H1 (cell line): ENCODE measurements at regions not wholly inside any gene's neighbourhood (a gene's known extent, or its start where the extent isn't known, plus 50 kb on each side); places are given as distances from the start of the nearest gene placed in this dataset.

Source experiments
- ATF2 ChIP-seq: IDR thresholded peaks from 2 replicates; pipeline ENCODE4 v1.6.1; 2012; ENCODE audit warnings: low read length, inconsistent platforms
- BACH1 ChIP-seq: IDR thresholded peaks from 2 replicates; pipeline ENCODE4 v1.6.1; 2012; ENCODE audit warnings: low read length, improper control_type of control experiment
- CHD1 ChIP-seq: IDR thresholded peaks from 2 replicates; pipeline ENCODE4 v1.6.1; 2012; ENCODE audit warnings: low read depth, low read length, improper control_type of control experiment
- CHD7 ChIP-seq: fragments of 300-600 bp; sonication (generic); IDR thresholded peaks from 2 replicates; pipeline ENCODE4 v1.7.1; 2012; ENCODE audit warnings: low read length, moderate library complexity, mild to moderate bottlenecking, inconsistent platforms; ENCODE audit not compliant: insufficient replicate concordance
- NANOG ChIP-seq: IDR thresholded peaks from 2 replicates; pipeline ENCODE4 v1.6.1; 2011; ENCODE audit warnings: low read length, low read depth, mild to moderate bottlenecking, inconsistent platforms; ENCODE audit not compliant: insufficient read depth, poor library complexity, severe bottlenecking
- POLR2A ChIP-seq, 2 experiments: IDR thresholded peaks; 1 replicate in 1 of 2; 2 replicates in 1 of 2; pipeline ENCODE4 v1.6.1; 2011; ENCODE audit warnings: low read depth in 2 of 2, low read length in 2 of 2, mild to moderate bottlenecking in 2 of 2; ENCODE audit errors: control extremely low read depth in 1 of 2
- SRF ChIP-seq: IDR thresholded peaks from 2 replicates; pipeline ENCODE4 v1.6.1; 2011; ENCODE audit warnings: mild to moderate bottlenecking, low read depth, low read length, moderate library complexity

- TF ChIP-seq CHD7 (no peak), ATF2 (no peak), SRF (no peak), NANOG (no peak), BACH1 (no peak), CHD1 (no peak), POLR2A (IDR thresholded peaks at IDR 0.05; ENCODE audit: control extremely low read depth in 1 of 2, low read depth in 2 of 2, low read length in 2 of 2) (no peak)
Observed at GRCh38 chr20:63087236-63087871, 80.6 kb upstream of the BHLHE23 start (continued).
